OCI-LY7 (cell line): ENCODE measurements at regions not wholly inside any gene's neighbourhood (a gene's known extent, or its start where the extent isn't known, plus 50 kb on each side); places are given as distances from the start of the nearest gene placed in this dataset.
"Not testable (repeated sequence)": the region's sequence is repeated elsewhere in the genome, so short reads cannot be mapped to it uniquely, and the experiment has no call there.

Experiments
- BruUV-seq: library from RNA; stranded (reverse); fragments of 400-500 nt; replicated peaks from 2 replicates; lab custom pipeline; 2021; lab: Mats Ljungman, UMichigan
- CTCF ChIA-PET: fragments of 300-600 bp; sonication (Branson Sonifier 250); formaldehyde crosslinking; loops from one replicate; lab custom pipeline; 2022; ENCODE audit warnings: antibody characterized with exemption; ENCODE audit not compliant: unreplicated experiment; lab: Charles Lee
- POLR2A ChIA-PET: fragments of 300-600 bp; sonication (Branson Sonifier 250); formaldehyde crosslinking; loops from one replicate; lab custom pipeline; 2022; ENCODE audit warnings: antibody characterized with exemption; lab: Charles Lee
- DNase-seq: peaks from one replicate; pipeline ENCODE4 v3.0.0-alpha.2; 2015; ENCODE audit warnings: low spot score
- H2AFZ ChIP-seq: fragments of 200-600 bp; sonication (generic), shearing (Covaris generic); 2 replicates; pipeline ENCODE4 v1.6.1; 2014; ENCODE audit warnings: mild to moderate bottlenecking, antibody characterized with exemption, low read length, moderate library complexity
- H3K27ac ChIP-seq: fragments of 200-600 bp; sonication (generic); 2 replicates; pipeline ENCODE4 v1.5.1; 2014; ENCODE audit warnings: mixed run types, low read depth, mild to moderate bottlenecking, moderate library complexity, low read length, inconsistent platforms; ENCODE audit not compliant: poor library complexity, severe bottlenecking
- H3K36me3 ChIP-seq: fragments of 200-600 bp; sonication (generic); 2 replicates; pipeline ENCODE4 v1.6.1; 2014; ENCODE audit warnings: mild to moderate bottlenecking, antibody characterized with exemption, low read length, moderate library complexity, mixed read lengths; ENCODE audit not compliant: insufficient read depth
- H3K4me1 ChIP-seq: fragments of 200-600 bp; sonication (generic); 2 replicates; pipeline ENCODE4 v1.5.1; 2014; ENCODE audit warnings: mild to moderate bottlenecking, low read length; ENCODE audit not compliant: insufficient read depth, poor library complexity, severe bottlenecking
- H3K4me2 ChIP-seq: fragments of 200-600 bp; sonication (generic); 2 replicates; pipeline ENCODE4 v1.6.1; 2014; ENCODE audit warnings: mild to moderate bottlenecking, low read length
- H3K4me3 ChIP-seq: fragments of 200-600 bp; sonication (generic); 2 replicates; pipeline ENCODE4 v1.5.1; 2014; ENCODE audit warnings: mild to moderate bottlenecking, low read depth, low read length; ENCODE audit not compliant: poor library complexity, severe bottlenecking
- H3K79me2 ChIP-seq: fragments of 200-600 bp; sonication (generic); 2 replicates; pipeline ENCODE4 v1.6.1; 2016; ENCODE audit warnings: low read depth, mild to moderate bottlenecking, low read length, moderate library complexity, mixed read lengths; ENCODE audit not compliant: insufficient read depth
- H3K9me2 ChIP-seq: fragments of 200-600 bp; sonication (generic); 2 replicates; pipeline ENCODE4 v1.6.1; 2016; ENCODE audit warnings: mild to moderate bottlenecking, low read length, mixed read lengths; ENCODE audit not compliant: insufficient read depth
- H3K9me3 ChIP-seq: fragments of 200-600 bp; sonication (generic); 2 replicates; pipeline ENCODE4 v1.6.1; 2014; ENCODE audit warnings: mild to moderate bottlenecking, mixed run types, low read length, mixed read lengths
- H4K20me1 ChIP-seq: fragments of 200-600 bp; sonication (generic); 2 replicates; pipeline ENCODE4 v1.6.1; 2014; ENCODE audit warnings: mild to moderate bottlenecking, antibody characterized with exemption, low read length, moderate library complexity, mixed read lengths; ENCODE audit not compliant: insufficient read depth
- CTCF ChIP-seq: fragments of 200-600 bp; sonication (generic); conservative IDR thresholded peaks from 2 replicates; pipeline ENCODE4 v1.5.1; 2014; ENCODE audit warnings: mild to moderate bottlenecking, antibody characterized with exemption, low read length, moderate library complexity, mixed read lengths
- EZH2phosphoT487 ChIP-seq: fragments of 200-600 bp; sonication (generic); IDR thresholded peaks from 2 replicates; pipeline ENCODE4 v1.6.1; 2018; ENCODE audit warnings: low read depth, borderline replicate concordance, mild to moderate bottlenecking, mixed run types, antibody characterized with exemption, low read length, moderate library complexity, mixed read lengths
- intact Hi-C: fragments of 100-400 bp; cut with micrococcal nuclease; formaldehyde crosslinking; loops from one replicate; pipeline ENCODE4 v1.10.0; 2022; ENCODE audit not compliant: unreplicated experiment

- ChIA-PET POLR2A (interaction anchor here (1.7 kb wide), 1 partner anchor 13 kb away, joined by 7 read pairs; no protein-coding TSS in a partner anchor), CTCF (no interaction called here)
- Histone ChIP-seq H4K20me1 (no peaks in the 10 kb centered on the region), H3K36me3 (no peaks in the 10 kb centered on the region), H3K4me2 (no peak overlapping the region), H3K27ac (no peak overlapping the region), H3K79me2 (no peaks in the 10 kb centered on the region), H3K9me3 (peaks cover 6% of the 10 kb centered on the region; the same call in 1 of the 2 replicates), H2AFZ (no peak overlapping the region), H3K9me2 (no peaks in the 10 kb centered on the region), H3K4me1 (no peaks in the 10 kb centered on the region), H3K4me3 (no peak overlapping the region)
- intact Hi-C loops = no loop called here
- no TSS peak for BruUV-seq
- no peak for DNase-seq
- TF ChIP-seq CTCF = no peak
- TF ChIP-seq EZH2phosphoT487 = no peak
Measured at GRCh38 chr6:131488780-131489179, 84.2 kb upstream of the ARG1 start.

- intact Hi-C loops = no loop called here
- Histone ChIP-seq H3K9me3 (no peaks in the 10 kb centered on the region), H3K4me3 (no peak overlapping the region), H4K20me1 (no peaks in the 10 kb centered on the region), H3K4me2 (no peak overlapping the region), H3K9me2 (0 out of 2 replicates have a peak, but pooled peaks cover under 1% of the 10 kb centered on the region), H3K4me1 (no peaks in the 10 kb centered on the region), H3K79me2 (no peaks in the 10 kb centered on the region), H3K36me3 (no peaks in the 10 kb centered on the region), H3K27ac (no peak overlapping the region), H2AFZ (no peak overlapping the region)
- DNase-seq = no peak
- CTCF ChIA-PET = no interaction called here
- TF ChIP-seq CTCF = no peak
- TF ChIP-seq EZH2phosphoT487 = no peak
- BruUV-seq = no TSS peak
- POLR2A ChIA-PET = interaction anchor here (0.7 kb wide), 1 partner anchor 63 kb away, joined by 3 read pairs; no protein-coding TSS in a partner anchor
Measured at GRCh38 chr6:131490441-131490840, 82.6 kb upstream of the ARG1 start.

GRCh38 chr6:131492932-131493573 lies 80.0 kb upstream of the ARG1 start:
- H3K4me3 ChIP-seq = no peak overlapping the region
- no peaks in the 10 kb centered on the region for H3K4me1 ChIP-seq
- H3K4me2 ChIP-seq = no peak overlapping the region
- no peaks in the 10 kb centered on the region for H3K79me2 ChIP-seq
- 0 out of 2 replicates have a peak, but pooled peaks cover 6% of the 10 kb centered on the region for H3K9me2 ChIP-seq
- ChIA-PET POLR2A (interaction anchor here (0.6 to 1.6 kb wide), 8 partner anchors 10 to 885 kb away, joined by 3 to 5 read pairs (median 4); no protein-coding TSS in a partner anchor), CTCF (no interaction called here)
- no TSS peak for BruUV-seq
- H3K27ac ChIP-seq = no peak overlapping the region
- no peaks in the 10 kb centered on the region for H3K36me3 ChIP-seq
- no peaks in the 10 kb centered on the region for H3K9me3 ChIP-seq
- TF ChIP-seq CTCF (no peak), EZH2phosphoT487 (no peak)
- no peak for DNase-seq
- intact Hi-C loops = no loop called here
- H2AFZ ChIP-seq = no peak overlapping the region
- H4K20me1 ChIP-seq = no peaks in the 10 kb centered on the region

GRCh38 chr6:131504387-131504786 lies 68.6 kb upstream of the ARG1 start:
- H4K20me1 ChIP-seq, BruUV-seq, H3K36me3 ChIP-seq, intact Hi-C loops, H3K9me3 ChIP-seq, H3K79me2 ChIP-seq, H3K4me3 ChIP-seq, DNase-seq, H3K27ac ChIP-seq, H3K9me2 ChIP-seq, H3K4me1 ChIP-seq, CTCF ChIA-PET, H3K4me2 ChIP-seq, H2AFZ ChIP-seq: not testable (repeated sequence)
- POLR2A ChIA-PET = interaction anchor here (0.6 kb wide), 1 partner anchor 434 kb away, joined by 3 read pairs; no protein-coding TSS in a partner anchor
